SH-SY5Y (cell line): ENCODE measurements at regions not wholly inside any gene's neighbourhood (a gene's known extent, or its start where the extent isn't known, plus 50 kb on each side); places are given as distances from the start of the nearest gene placed in this dataset.

Source experiments
- GATA2 ChIP-seq: IDR thresholded peaks from 2 replicates; pipeline ENCODE4 v1.6.1; 2011; ENCODE audit warnings: mild to moderate bottlenecking, low read depth, low read length
- GATA3 ChIP-seq: IDR thresholded peaks from 2 replicates; pipeline ENCODE4 v1.6.1; 2011; ENCODE audit warnings: low read depth, mild to moderate bottlenecking, low read length, moderate library complexity

GRCh38 chr18:47606526-47606925, 323.9 kb downstream of the SMAD2 start:
- TF ChIP-seq GATA3 (no peak), GATA2 (no peak)
